HG02588 (cell line): ENCODE measurements at regions not wholly inside any gene's neighbourhood (a gene's known extent, or its start where the extent isn't known, plus 50 kb on each side); places are given as distances from the start of the nearest gene placed in this dataset.
"Not testable (repeated sequence)": the region's sequence is repeated elsewhere in the genome, so short reads cannot be mapped to it uniquely, and the experiment has no call there.

Source experiments
- ATAC-seq: cut with Tn5 transposase; IDR thresholded peaks from one replicate; pipeline ENCODE4 v1.9.1; 2021; ENCODE audit warnings: mild to moderate bottlenecking, moderate library complexity; ENCODE audit not compliant: unreplicated experiment

- ATAC-seq, result no peak
These were observed 566.4 kb upstream of the FLRT2 start for GRCh38 chr14:84963518-84963917.

GRCh38 chr14:84965279-84965678 is 564.7 kb upstream of the FLRT2 start:
- no peak for ATAC-seq

- ATAC-seq, result no peak
These were observed 560.4 kb upstream of the FLRT2 start for GRCh38 chr14:84969501-84969900.

GRCh38 chr14:84975241-84975902 is 554.6 kb upstream of the FLRT2 start:
- ATAC-seq, result no peak

GRCh38 chr14:84976805-84977204 is 553.1 kb upstream of the FLRT2 start:
- no peak for ATAC-seq

GRCh38 chr14:84987042-84987441 is 542.9 kb upstream of the FLRT2 start:
- no peak for ATAC-seq

GRCh38 chr14:84988357-84988756 is 541.6 kb upstream of the FLRT2 start:
- no peak for ATAC-seq

GRCh38 chr14:84991021-84991420 is 538.9 kb upstream of the FLRT2 start:
- ATAC-seq, result no peak

- ATAC-seq, result no peak
These were observed 531.7 kb upstream of the FLRT2 start for GRCh38 chr14:84998216-84998615.

GRCh38 chr14:85002846-85003245 is 527.1 kb upstream of the FLRT2 start:
- ATAC-seq, result no peak

- ATAC-seq, result no peak
These were observed 526.1 kb upstream of the FLRT2 start for GRCh38 chr14:85003805-85004204.

GRCh38 chr14:85009506-85009905 is 520.4 kb upstream of the FLRT2 start:
- ATAC-seq, result no peak

- no peak for ATAC-seq
These were observed 519.8 kb upstream of the FLRT2 start for GRCh38 chr14:85010186-85010585.

GRCh38 chr14:85016496-85016895 is 513.4 kb upstream of the FLRT2 start:
- ATAC-seq, result no peak

GRCh38 chr14:85023866-85024265 is 506.1 kb upstream of the FLRT2 start:
- not testable (repeated sequence) for ATAC-seq

GRCh38 chr14:85024931-85025330 is 505.0 kb upstream of the FLRT2 start:
- no peak for ATAC-seq

- no peak for ATAC-seq
These were observed 502.1 kb upstream of the FLRT2 start for GRCh38 chr14:85027681-85028370.

GRCh38 chr14:85037411-85037810 is 492.5 kb upstream of the FLRT2 start:
- ATAC-seq, result no peak

GRCh38 chr14:85038526-85039352 is 491.2 kb upstream of the FLRT2 start:
- no peak for ATAC-seq

- no peak for ATAC-seq
These were observed 490.7 kb upstream of the FLRT2 start for GRCh38 chr14:85039353-85039626.

- no peak for ATAC-seq
These were observed 489.8 kb upstream of the FLRT2 start for GRCh38 chr14:85040046-85040685.

- ATAC-seq, result no peak
These were observed 488.3 kb upstream of the FLRT2 start for GRCh38 chr14:85041618-85042017.
